Suprapubic skin (tissue), 4 donors: ENCODE measurements at regions not wholly inside any gene's neighbourhood (a gene's known extent, or its start where the extent isn't known, plus 50 kb on each side); places are given as distances from the start of the nearest gene placed in this dataset.

Experiments
- CTCF ChIP-seq, 2 donors: fragments of 200-600 bp in 1 of 2; fragments of 450-650 bp in 1 of 2; sonication (generic) in 1 of 2; IDR thresholded peaks; one replicate each; pipeline ENCODE4 v1.5.1; 2016 to 2019; ENCODE audit warnings: antibody characterized with exemption in 2 of 2, mild to moderate bottlenecking in 1 of 2, moderate library complexity in 1 of 2
- EP300 ChIP-seq: sonication (generic); formaldehyde crosslinking; IDR thresholded peaks from one replicate; pipeline ENCODE4 v1.6.1; 2017; ENCODE audit warnings: antibody characterized with exemption
- POLR2A ChIP-seq, 2 donors: fragments of 450-650 bp; IDR thresholded peaks; one replicate each; pipeline ENCODE4 v1.6.1; 2017; ENCODE audit warnings: antibody characterized with exemption in 2 of 2, mild to moderate bottlenecking in 2 of 2, moderate library complexity in 2 of 2
- POLR2AphosphoS5 ChIP-seq, 3 donors: sonication (generic); formaldehyde crosslinking; IDR thresholded peaks; one replicate each; pipeline ENCODE4 v1.6.1; 2017; ENCODE audit warnings: antibody characterized with exemption in 3 of 3

GRCh38 chr6:91173651-91174050, 586.8 kb upstream of the MAP3K7 start:
- TF ChIP-seq CTCF (IDR thresholded peaks at IDR 0.05) (no peak), POLR2A (IDR thresholded peaks at IDR 0.05) (no peak), POLR2AphosphoS5 (IDR thresholded peaks at IDR 0.05) (no peak), EP300 (no peak)
